ENCODE measurements at regions not wholly inside any gene's neighbourhood (a gene's known extent, or its start where the extent isn't known, plus 50 kb on each side); places are given as distances from the start of the nearest gene placed in this dataset.

DNA sequence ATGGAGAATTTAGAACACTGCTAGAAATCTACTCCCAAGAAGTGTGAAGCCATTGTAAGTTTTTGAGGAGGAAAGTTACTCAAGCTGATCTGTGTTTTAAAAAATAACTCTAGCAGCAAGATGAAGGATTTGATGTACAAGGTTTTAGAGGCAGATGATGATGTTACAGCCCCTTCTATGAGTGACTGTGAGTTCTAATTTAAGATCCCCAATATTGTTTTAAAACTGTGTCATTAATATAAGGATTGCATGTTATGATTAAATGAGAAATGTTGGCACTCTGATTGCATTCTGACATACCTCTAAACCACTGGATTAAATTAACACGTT lies 293.5 kb downstream of the ADGB start:
- Histone ChIP-seq H3K9me3 (ENCODE audit: control insufficient read depth in 4 of 4, low read length in 3 of 4) (no peaks in the 10 kb centered on the region), H3K36me3 (ENCODE audit: control insufficient read depth in 4 of 4, insufficient read depth in 3 of 4, low read depth in 1 of 4, low read length in 3 of 4) (no peaks in the 10 kb centered on the region), H3K9ac (ENCODE audit: low read depth in 1 of 2, low read length in 2 of 2) (no peak overlapping the region), H3K4me3 (ENCODE audit: low read depth in 1 of 3, low read length in 3 of 3) (no peak overlapping the region), H3K27ac (ENCODE audit: low read depth in 1 of 2, low read length in 2 of 2) (no peak overlapping the region), H3K4me1 (ENCODE audit: control insufficient read depth in 4 of 4, insufficient read depth in 4 of 4, low read length in 3 of 4) (no peaks in the 10 kb centered on the region), H3K27me3 (ENCODE audit: control insufficient read depth in 4 of 4, insufficient read depth in 4 of 4, low read length in 3 of 4) (no peaks in the 10 kb centered on the region)
- TF ChIP-seq FOXA2 (IDR thresholded peaks at IDR 0.05) (no peak), EGR1 (IDR thresholded peaks at IDR 0.05; ENCODE audit: low read depth in 2 of 2) (no peak), NR2F2 (IDR thresholded peaks at IDR 0.05) (no peak), RXRA (IDR thresholded peaks at IDR 0.05) (no peak), SP1 (IDR thresholded peaks at IDR 0.05) (no peak), FOXA1 (IDR thresholded peaks at IDR 0.05) (no peak), JUND (IDR thresholded peaks at IDR 0.05) (no peak), TAF1 (conservative IDR thresholded peaks at IDR 0.05) (no peak)
- TF ChIP-seq, protein P1, sequence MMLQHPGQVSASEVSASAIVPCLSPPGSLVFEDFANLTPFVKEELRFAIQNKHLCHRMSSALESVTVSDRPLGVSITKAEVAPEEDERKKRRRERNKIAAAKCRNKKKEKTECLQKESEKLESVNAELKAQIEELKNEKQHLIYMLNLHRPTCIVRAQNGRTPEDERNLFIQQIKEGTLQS (IDR thresholded peaks at IDR 0.05): no peak
- TF ChIP-seq, protein P2, sequence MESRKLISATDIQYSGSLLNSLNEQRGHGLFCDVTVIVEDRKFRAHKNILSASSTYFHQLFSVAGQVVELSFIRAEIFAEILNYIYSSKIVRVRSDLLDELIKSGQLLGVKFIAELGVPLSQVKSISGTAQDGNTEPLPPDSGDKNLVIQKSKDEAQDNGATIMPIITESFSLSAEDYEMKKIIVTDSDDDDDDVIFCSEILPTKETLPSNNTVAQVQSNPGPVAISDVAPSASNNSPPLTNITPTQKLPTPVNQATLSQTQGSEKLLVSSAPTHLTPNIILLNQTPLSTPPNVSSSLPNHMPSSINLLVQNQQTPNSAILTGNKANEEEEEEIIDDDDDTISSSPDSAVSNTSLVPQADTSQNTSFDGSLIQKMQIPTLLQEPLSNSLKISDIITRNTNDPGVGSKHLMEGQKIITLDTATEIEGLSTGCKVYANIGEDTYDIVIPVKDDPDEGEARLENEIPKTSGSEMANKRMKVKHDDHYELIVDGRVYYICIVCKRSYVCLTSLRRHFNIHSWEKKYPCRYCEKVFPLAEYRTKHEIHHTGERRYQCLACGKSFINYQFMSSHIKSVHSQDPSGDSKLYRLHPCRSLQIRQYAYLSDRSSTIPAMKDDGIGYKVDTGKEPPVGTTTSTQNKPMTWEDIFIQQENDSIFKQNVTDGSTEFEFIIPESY (IDR thresholded peaks at IDR 0.05): no peak
- TF ChIP-seq, protein P3, sequence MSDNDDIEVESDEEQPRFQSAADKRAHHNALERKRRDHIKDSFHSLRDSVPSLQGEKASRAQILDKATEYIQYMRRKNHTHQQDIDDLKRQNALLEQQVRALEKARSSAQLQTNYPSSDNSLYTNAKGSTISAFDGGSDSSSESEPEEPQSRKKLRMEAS (IDR thresholded peaks at IDR 0.05): no peak
- WGBS: 63% methylated on average over 1 of the region's 1 CpG
- no peak for DNase-seq (ENCODE audit: low spot score)

DNA sequence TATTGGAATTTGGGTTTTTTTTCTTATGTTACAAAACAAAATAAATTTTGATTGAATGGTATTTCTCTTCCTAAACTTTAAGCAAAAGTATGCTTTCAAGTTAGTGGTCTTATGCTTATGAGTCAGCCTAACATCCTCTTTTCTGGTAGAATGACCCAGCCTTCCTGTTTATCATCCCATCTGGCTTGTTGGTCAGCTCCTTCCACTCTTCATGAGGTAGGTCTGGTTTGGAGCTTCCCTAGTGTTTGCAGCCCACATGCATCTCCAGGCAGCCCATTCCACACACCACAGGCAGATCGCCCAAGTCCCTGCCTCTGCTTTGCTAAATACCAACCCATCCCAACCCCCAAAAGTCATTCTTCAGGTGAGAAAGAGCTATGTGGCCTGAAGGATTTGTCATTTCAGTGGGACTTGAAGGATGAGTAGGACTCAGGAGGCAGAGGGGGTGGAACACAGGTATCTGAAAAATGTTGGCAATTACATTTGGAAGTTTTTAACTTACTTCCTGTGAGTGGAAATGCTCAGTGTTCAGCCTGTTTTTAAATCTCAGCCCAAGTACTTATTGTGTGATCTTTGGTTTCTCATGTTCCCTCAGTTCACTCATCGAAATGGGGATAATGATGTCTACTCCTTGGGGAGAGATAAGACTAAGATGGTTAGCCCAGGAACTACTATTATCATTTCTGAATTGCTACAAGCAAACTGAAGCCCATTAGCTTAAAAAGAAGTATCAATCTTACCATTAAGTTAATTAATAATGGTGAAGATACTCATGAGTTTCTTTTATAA lies 294.0 kb downstream of the ADGB start:
- H3K27ac ChIP-seq (ENCODE audit: low read depth in 1 of 2, low read length in 2 of 2): no peak overlapping the region
- DNase-seq (ENCODE audit: low spot score): no peak
- H3K4me3 ChIP-seq (ENCODE audit: low read depth in 1 of 3, low read length in 3 of 3): no peak overlapping the region
- no peaks in the 10 kb centered on the region for H3K36me3 ChIP-seq (ENCODE audit: control insufficient read depth in 4 of 4, insufficient read depth in 3 of 4, low read depth in 1 of 4, low read length in 3 of 4)
- no peak overlapping the region for H3K9ac ChIP-seq (ENCODE audit: low read depth in 1 of 2, low read length in 2 of 2)
- no peaks in the 10 kb centered on the region for H3K27me3 ChIP-seq (ENCODE audit: control insufficient read depth in 4 of 4, insufficient read depth in 4 of 4, low read length in 3 of 4)
- TF ChIP-seq YY1 (IDR thresholded peaks at IDR 0.05) (no peak), EGR1 (IDR thresholded peaks at IDR 0.05; ENCODE audit: low read depth in 2 of 2) (no peak), GABPA (IDR thresholded peaks at IDR 0.05 in 1 of 2, conservative IDR thresholded peaks at IDR 0.05 in 1 of 2) (no peak), TAF1 (conservative IDR thresholded peaks at IDR 0.05) (no peak), RXRA (IDR thresholded peaks at IDR 0.05) (no peak), FOXA2 (IDR thresholded peaks at IDR 0.05) (no peak), HNF4A (conservative IDR thresholded peaks at IDR 0.05) (no peak), HNF4G (IDR thresholded peaks at IDR 0.05) (no peak), NR2F2 (IDR thresholded peaks at IDR 0.05) (no peak), FOXA1 (IDR thresholded peaks at IDR 0.05) (no peak), JUND (IDR thresholded peaks at IDR 0.05) (no peak)
- TF ChIP-seq, protein P1 (IDR thresholded peaks at IDR 0.05): no peak
- TF ChIP-seq, protein P4, sequence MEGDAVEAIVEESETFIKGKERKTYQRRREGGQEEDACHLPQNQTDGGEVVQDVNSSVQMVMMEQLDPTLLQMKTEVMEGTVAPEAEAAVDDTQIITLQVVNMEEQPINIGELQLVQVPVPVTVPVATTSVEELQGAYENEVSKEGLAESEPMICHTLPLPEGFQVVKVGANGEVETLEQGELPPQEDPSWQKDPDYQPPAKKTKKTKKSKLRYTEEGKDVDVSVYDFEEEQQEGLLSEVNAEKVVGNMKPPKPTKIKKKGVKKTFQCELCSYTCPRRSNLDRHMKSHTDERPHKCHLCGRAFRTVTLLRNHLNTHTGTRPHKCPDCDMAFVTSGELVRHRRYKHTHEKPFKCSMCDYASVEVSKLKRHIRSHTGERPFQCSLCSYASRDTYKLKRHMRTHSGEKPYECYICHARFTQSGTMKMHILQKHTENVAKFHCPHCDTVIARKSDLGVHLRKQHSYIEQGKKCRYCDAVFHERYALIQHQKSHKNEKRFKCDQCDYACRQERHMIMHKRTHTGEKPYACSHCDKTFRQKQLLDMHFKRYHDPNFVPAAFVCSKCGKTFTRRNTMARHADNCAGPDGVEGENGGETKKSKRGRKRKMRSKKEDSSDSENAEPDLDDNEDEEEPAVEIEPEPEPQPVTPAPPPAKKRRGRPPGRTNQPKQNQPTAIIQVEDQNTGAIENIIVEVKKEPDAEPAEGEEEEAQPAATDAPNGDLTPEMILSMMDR (IDR thresholded peaks at IDR 0.05; ENCODE audit: low read depth, low read length, missing input control): no peak
- TF ChIP-seq, protein P5, sequence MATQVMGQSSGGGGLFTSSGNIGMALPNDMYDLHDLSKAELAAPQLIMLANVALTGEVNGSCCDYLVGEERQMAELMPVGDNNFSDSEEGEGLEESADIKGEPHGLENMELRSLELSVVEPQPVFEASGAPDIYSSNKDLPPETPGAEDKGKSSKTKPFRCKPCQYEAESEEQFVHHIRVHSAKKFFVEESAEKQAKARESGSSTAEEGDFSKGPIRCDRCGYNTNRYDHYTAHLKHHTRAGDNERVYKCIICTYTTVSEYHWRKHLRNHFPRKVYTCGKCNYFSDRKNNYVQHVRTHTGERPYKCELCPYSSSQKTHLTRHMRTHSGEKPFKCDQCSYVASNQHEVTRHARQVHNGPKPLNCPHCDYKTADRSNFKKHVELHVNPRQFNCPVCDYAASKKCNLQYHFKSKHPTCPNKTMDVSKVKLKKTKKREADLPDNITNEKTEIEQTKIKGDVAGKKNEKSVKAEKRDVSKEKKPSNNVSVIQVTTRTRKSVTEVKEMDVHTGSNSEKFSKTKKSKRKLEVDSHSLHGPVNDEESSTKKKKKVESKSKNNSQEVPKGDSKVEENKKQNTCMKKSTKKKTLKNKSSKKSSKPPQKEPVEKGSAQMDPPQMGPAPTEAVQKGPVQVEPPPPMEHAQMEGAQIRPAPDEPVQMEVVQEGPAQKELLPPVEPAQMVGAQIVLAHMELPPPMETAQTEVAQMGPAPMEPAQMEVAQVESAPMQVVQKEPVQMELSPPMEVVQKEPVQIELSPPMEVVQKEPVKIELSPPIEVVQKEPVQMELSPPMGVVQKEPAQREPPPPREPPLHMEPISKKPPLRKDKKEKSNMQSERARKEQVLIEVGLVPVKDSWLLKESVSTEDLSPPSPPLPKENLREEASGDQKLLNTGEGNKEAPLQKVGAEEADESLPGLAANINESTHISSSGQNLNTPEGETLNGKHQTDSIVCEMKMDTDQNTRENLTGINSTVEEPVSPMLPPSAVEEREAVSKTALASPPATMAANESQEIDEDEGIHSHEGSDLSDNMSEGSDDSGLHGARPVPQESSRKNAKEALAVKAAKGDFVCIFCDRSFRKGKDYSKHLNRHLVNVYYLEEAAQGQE (IDR thresholded peaks at IDR 0.05): no peak
- TF ChIP-seq, protein P2 (IDR thresholded peaks at IDR 0.05): no peak
- TF ChIP-seq, protein P3 (IDR thresholded peaks at IDR 0.05): no peak
- H3K9me3 ChIP-seq (ENCODE audit: control insufficient read depth in 4 of 4, low read length in 3 of 4): no peaks in the 10 kb centered on the region
- no peaks in the 10 kb centered on the region for H3K4me1 ChIP-seq (ENCODE audit: control insufficient read depth in 4 of 4, insufficient read depth in 4 of 4, low read length in 3 of 4)
- WGBS: 91% methylated on average over 2 of the region's 2 CpGs
